GM12878 (cell line): ENCODE measurements at regions not wholly inside any gene's neighbourhood (a gene's known extent, or its start where the extent isn't known, plus 50 kb on each side); places are given as distances from the start of the nearest gene placed in this dataset.

ENCODE experiments used
- ATAC-seq: fragments of 200-7000 bp; cut with Tn5 transposase; 3 replicates; pipeline ENCODE4 v1.9.1; 2020; ENCODE audit warnings: mild to moderate bottlenecking, moderate library complexity
- BruUV-seq: library from RNA; stranded (reverse); fragments of 400-500 nt; replicated peaks from 2 replicates; lab custom pipeline; 2021; lab: Mats Ljungman, UMichigan
- CTCF ChIA-PET: fragments of 300-600 bp; sonication (Branson Sonifier 250); formaldehyde crosslinking; extraction: SDS; loops from one replicate; lab custom pipeline; 2021; ENCODE audit warnings: inconsistent platforms; lab: Yijun Ruan, JAX
- POLR2A ChIA-PET: fragments of 350-600 bp; formaldehyde crosslinking; extraction: SDS; loops from one replicate; lab custom pipeline; 2021; ENCODE audit warnings: inconsistent platforms; lab: Charles Lee
- RAD21 ChIA-PET: fragments of 300-600 bp; sonication (Branson Sonifier 250); formaldehyde crosslinking; loops from one replicate; lab custom pipeline; 2023; ENCODE audit warnings: antibody characterized with exemption; ENCODE audit not compliant: unreplicated experiment; lab: Charles Lee
- SMC1A ChIA-PET: fragments of 300-600 bp; sonication (Branson Sonifier 250); formaldehyde crosslinking; loops from one replicate; lab custom pipeline; 2023; ENCODE audit not compliant: unreplicated experiment, uncharacterized antibody; lab: Charles Lee
- DNase-seq: peaks from one replicate; pipeline ENCODE4 v3.0.0-alpha.2; 2011; ENCODE audit warnings: low read depth, low spot score
- FAIRE-seq: peaks from 3 replicates; lab custom pipeline; 2011; peaks lifted over from hg19 to GRCh38; lab: Jason Lieb, UNC
- H2AFZ ChIP-seq: 2 replicates; pipeline ENCODE4 v1.6.0; 2011; ENCODE audit warnings: low read depth, low read length, control low read depth; ENCODE audit not compliant: control insufficient read depth
- H3K27ac ChIP-seq: 2 replicates; pipeline ENCODE4 v1.5.1; 2011; ENCODE audit warnings: control low read depth; ENCODE audit not compliant: control insufficient read depth, insufficient read depth
- H3K27me3 ChIP-seq, 2 experiments: replicated peaks in 1 of 2; 2 replicates each; pipeline versions ENCODE4 v1.6.0 to v1.6.1; 2011; ENCODE audit warnings: low read length in 1 of 2; ENCODE audit not compliant: control insufficient read depth in 2 of 2, insufficient read depth in 2 of 2
- H3K36me3 ChIP-seq, 2 experiments: 2 replicates each; pipeline ENCODE4 v1.5.1; 2011; ENCODE audit warnings: low read length in 1 of 2; ENCODE audit not compliant: control insufficient read depth in 2 of 2, insufficient read depth in 2 of 2
- H3K4me1 ChIP-seq: 2 replicates; pipeline ENCODE4 v1.6.1; 2011; ENCODE audit warnings: mild to moderate bottlenecking, low read length, moderate library complexity, mixed read lengths; ENCODE audit not compliant: control insufficient read depth, insufficient read depth
- H3K4me2 ChIP-seq: 2 replicates; pipeline ENCODE4 v1.6.0; 2011; ENCODE audit warnings: control low read depth; ENCODE audit not compliant: control insufficient read depth, insufficient read depth
- H3K4me3 ChIP-seq: fragments of 200-600 bp; sonication (generic); 2 replicates; pipeline ENCODE4 v1.5.1; 2016
- H3K79me2 ChIP-seq: 2 replicates; pipeline ENCODE4 v1.6.0; 2011; ENCODE audit warnings: low read length; ENCODE audit not compliant: control insufficient read depth, insufficient read depth
- H3K9ac ChIP-seq: 2 replicates; pipeline ENCODE4 v1.8.0; 2011; ENCODE audit warnings: low read length, control low read depth, mixed read lengths; ENCODE audit not compliant: control insufficient read depth, insufficient read depth
- H3K9me3 ChIP-seq: replicated peaks from 3 replicates; pipeline ENCODE4 v1.5.1; 2011; ENCODE audit warnings: mild to moderate bottlenecking, low read length; ENCODE audit not compliant: control insufficient read depth, insufficient read depth
- H4K20me1 ChIP-seq: 2 replicates; pipeline ENCODE4 v1.6.0; 2011; ENCODE audit not compliant: control insufficient read depth, insufficient read depth
- ATF3 ChIP-seq: IDR thresholded peaks from 2 replicates; pipeline ENCODE4 v1.6.1; 2011; ENCODE audit warnings: low read depth, mild to moderate bottlenecking, low read length, moderate library complexity, borderline replicate concordance; ENCODE audit errors: extremely low read depth
- BACH1 ChIP-seq: fragments of 450-650 bp; IDR thresholded peaks from 2 replicates; pipeline ENCODE4 v1.6.1; 2017; ENCODE audit warnings: mild to moderate bottlenecking, borderline replicate concordance
- BCLAF1 ChIP-seq: fragments of 450-650 bp; IDR thresholded peaks from 2 replicates; pipeline ENCODE4 v1.6.1; 2017; ENCODE audit warnings: antibody characterized with exemption, mild to moderate bottlenecking, moderate library complexity
- CREB1 ChIP-seq: IDR thresholded peaks from 2 replicates; pipeline ENCODE4 v1.6.1; 2012; ENCODE audit warnings: low read depth, mild to moderate bottlenecking, inconsistent platforms
- E2F8 ChIP-seq: fragments of 450-650 bp; IDR thresholded peaks from 2 replicates; pipeline ENCODE4 v1.6.1; 2018; ENCODE audit warnings: mild to moderate bottlenecking, low read depth, moderate library complexity; ENCODE audit not compliant: partially characterized antibody
- HSF1 ChIP-seq: fragments of 150-350 bp; IDR thresholded peaks from 2 replicates; pipeline ENCODE4 v1.6.1; 2014; ENCODE audit warnings: mild to moderate bottlenecking, low read depth, low read length
- IRF4 ChIP-seq: IDR thresholded peaks from 2 replicates; pipeline ENCODE4 v1.6.1; 2011; ENCODE audit warnings: low read depth, low read length
- POLR2A ChIP-seq: IDR thresholded peaks from 2 replicates; pipeline ENCODE4 v1.6.1; 2011; ENCODE audit warnings: low read depth, mild to moderate bottlenecking, low read length
- PRDM15 ChIP-seq: fragments of 450-650 bp; formaldehyde crosslinking; IDR thresholded peaks from 2 replicates; pipeline ENCODE4 v1.4.0; 2020; ENCODE audit warnings: mild to moderate bottlenecking, moderate library complexity
- RELA ChIP-seq: fragments of 450-650 bp; IDR thresholded peaks from 2 replicates; pipeline ENCODE4 v1.8.0; 2014; ENCODE audit warnings: borderline replicate concordance; ENCODE audit not compliant: partially characterized antibody
- SMARCA5 ChIP-seq: fragments of 450-650 bp; IDR thresholded peaks from 2 replicates; pipeline ENCODE4 v1.6.1; 2017; ENCODE audit warnings: mild to moderate bottlenecking
- STAT1 ChIP-seq: fragments of 450-650 bp; conservative IDR thresholded peaks from 2 replicates; pipeline ENCODE4 v1.6.1; 2014; ENCODE audit warnings: antibody characterized with exemption, mild to moderate bottlenecking
- SUZ12 ChIP-seq: fragments of 200-600 bp; sonication (generic); IDR thresholded peaks from one replicate; pipeline ENCODE4 v1.6.1; 2018; ENCODE audit warnings: antibody characterized with exemption, mild to moderate bottlenecking; ENCODE audit not compliant: unreplicated experiment
- ZNF207 ChIP-seq: fragments of 450-650 bp; IDR thresholded peaks from 2 replicates; pipeline ENCODE4 v1.6.1; 2014; ENCODE audit warnings: antibody characterized with exemption, mild to moderate bottlenecking, borderline replicate concordance
- WGBS: methylation state at CpG from one replicate; pipeline ENCODE4 v1.1.6; 2016; ENCODE audit warnings: low lambda C conversion rate; ENCODE audit not compliant: insufficient replicate concordance, insufficient coverage; ENCODE audit errors: missing lambda C conversion rate; 5-methylcytosine and 5-hydroxymethylcytosine counted together
- in situ Hi-C: fragments of 300-500 bp; cut with MboI; formaldehyde crosslinking; loops from 9 replicates; pipeline ENCODE4 v1.14.3; 2018; ENCODE audit warnings: mixed read lengths
- intact Hi-C: fragments of 100-400 bp; cut with micrococcal nuclease; formaldehyde crosslinking; loops from one replicate; pipeline ENCODE4 v1.14.2; 2022; ENCODE audit not compliant: unreplicated experiment

- Histone ChIP-seq H3K27ac (no peak overlapping the region), H3K27me3 (no peaks in the 10 kb centered on the region), H3K4me2 (no peak overlapping the region), H3K4me1 (no peaks in the 10 kb centered on the region), H3K79me2 (no peaks in the 10 kb centered on the region), H2AFZ (no peak overlapping the region), H3K36me3 (no peaks in the 10 kb centered on the region), H3K4me3 (no peak overlapping the region), H3K9ac (no peak overlapping the region), H4K20me1 (no peaks in the 10 kb centered on the region), H3K9me3 (no peaks in the 10 kb centered on the region)
- ChIA-PET POLR2A (no interaction called here), RAD21 (no interaction called here), CTCF (no interaction called here), SMC1A (no interaction called here)
- FAIRE-seq, result no peak
- no peak for ATAC-seq
- intact Hi-C loops (no loop called here), in situ Hi-C loops (no loop called here)
- WGBS, result 2% methylated on average over 5 of the region's 5 CpGs
- no peak for DNase-seq
- no TSS peak for BruUV-seq
- no peak for TF ChIP-seq PRDM15 (CRISPR knock-in tag)
- TF ChIP-seq ZNF207, result no peak
- TF ChIP-seq BCLAF1, result no peak
- TF ChIP-seq HSF1, result no peak
- TF ChIP-seq IRF4, result no peak
- TF ChIP-seq SMARCA5, result no peak
- TF ChIP-seq BACH1, result no peak
- TF ChIP-seq STAT1, result no peak
- no peak for TF ChIP-seq ATF3
- TF ChIP-seq RELA, result no peak
- TF ChIP-seq CREB1, result no peak
- no peak for TF ChIP-seq POLR2A
- no peak for TF ChIP-seq SUZ12
- no peak for TF ChIP-seq E2F8
Observed at GRCh38 chrX:96002431-96002830, 682.2 kb upstream of the DIAPH2 start.
